ENCODE measurements at regions not wholly inside any gene's neighbourhood (a gene's known extent, or its start where the extent isn't known, plus 50 kb on each side); places are given as distances from the start of the nearest gene placed in this dataset.

DNA sequence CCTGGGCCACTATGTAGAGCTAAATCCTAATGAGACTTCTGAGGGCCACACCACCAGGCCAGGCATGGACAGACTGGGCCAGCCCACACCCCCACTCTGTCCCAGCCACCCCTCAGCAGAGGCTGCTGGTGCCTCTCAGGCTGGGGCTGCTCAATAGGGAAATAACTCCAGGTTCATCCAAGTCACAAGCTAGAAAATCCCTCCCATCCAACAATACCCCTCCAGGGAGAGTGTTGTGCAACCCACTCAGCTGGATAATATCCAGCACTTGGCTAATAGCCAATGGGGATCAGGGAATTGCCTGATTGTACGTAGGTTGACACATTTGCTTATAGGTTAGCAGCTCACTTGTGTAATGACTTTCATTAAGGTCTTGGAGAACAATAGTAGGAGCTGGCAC, 64.1 kb upstream of the WNT11 start:
- Histone ChIP-seq H3K4me3 (ENCODE audit: insufficient read depth, low read depth, low read length) (no peak overlapping the region), H3K36me3 (ENCODE audit: insufficient read depth, low read length) (no peaks in the 10 kb centered on the region), H3K9ac (ENCODE audit: low read length) (no peak overlapping the region), H4K20me1 (ENCODE audit: insufficient read depth, low read length) (no peaks in the 10 kb centered on the region), H3K27me3 (ENCODE audit: insufficient read depth, low read length) (peaks cover 6% of the 10 kb centered on the region), H3K9me3 (ENCODE audit: insufficient read depth, low read depth, low read length) (peaks cover 9% of the 10 kb centered on the region), H3K4me2 (ENCODE audit: low read length) (no peak overlapping the region), H3K27ac (ENCODE audit: low read depth, low read length) (no peak overlapping the region), H2AFZ (ENCODE audit: low read depth, low read length) (no peak overlapping the region), H3K4me1 (ENCODE audit: insufficient read depth, low read length) (peaks cover 12% of the 10 kb centered on the region), H3K79me2 (ENCODE audit: insufficient read depth, low read length) (no peaks in the 10 kb centered on the region)
- H3K4me1 Mint-ChIP-seq (ENCODE audit: low read depth, unreplicated experiment) = peaks cover 6% of the 10 kb centered on the region
- H3K9me3 Mint-ChIP-seq (ENCODE audit: unreplicated experiment) = peaks cover 12% of the 10 kb centered on the region
- peaks cover 21% of the 10 kb centered on the region for H3K27me3 Mint-ChIP-seq (ENCODE audit: low read depth, unreplicated experiment)
- H3K27ac Mint-ChIP-seq (ENCODE audit: unreplicated experiment) = no peak overlapping the region
- H3K4me3 Mint-ChIP-seq (ENCODE audit: unreplicated experiment) = no peak overlapping the region
- no peaks in the 10 kb centered on the region for H3K36me3 Mint-ChIP-seq (ENCODE audit: low read depth, unreplicated experiment)
- TF ChIP-seq, protein P1, sequence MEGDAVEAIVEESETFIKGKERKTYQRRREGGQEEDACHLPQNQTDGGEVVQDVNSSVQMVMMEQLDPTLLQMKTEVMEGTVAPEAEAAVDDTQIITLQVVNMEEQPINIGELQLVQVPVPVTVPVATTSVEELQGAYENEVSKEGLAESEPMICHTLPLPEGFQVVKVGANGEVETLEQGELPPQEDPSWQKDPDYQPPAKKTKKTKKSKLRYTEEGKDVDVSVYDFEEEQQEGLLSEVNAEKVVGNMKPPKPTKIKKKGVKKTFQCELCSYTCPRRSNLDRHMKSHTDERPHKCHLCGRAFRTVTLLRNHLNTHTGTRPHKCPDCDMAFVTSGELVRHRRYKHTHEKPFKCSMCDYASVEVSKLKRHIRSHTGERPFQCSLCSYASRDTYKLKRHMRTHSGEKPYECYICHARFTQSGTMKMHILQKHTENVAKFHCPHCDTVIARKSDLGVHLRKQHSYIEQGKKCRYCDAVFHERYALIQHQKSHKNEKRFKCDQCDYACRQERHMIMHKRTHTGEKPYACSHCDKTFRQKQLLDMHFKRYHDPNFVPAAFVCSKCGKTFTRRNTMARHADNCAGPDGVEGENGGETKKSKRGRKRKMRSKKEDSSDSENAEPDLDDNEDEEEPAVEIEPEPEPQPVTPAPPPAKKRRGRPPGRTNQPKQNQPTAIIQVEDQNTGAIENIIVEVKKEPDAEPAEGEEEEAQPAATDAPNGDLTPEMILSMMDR (IDR thresholded peaks at IDR 0.05; ENCODE audit: insufficient read depth, low read depth, low read length) = no peak
- no peak for TF ChIP-seq EZH2 (IDR thresholded peaks at IDR 0.05; ENCODE audit: insufficient read depth, low read length)
- DNase-seq (ENCODE audit: low read depth) = no peak
- no peak for FAIRE-seq

DNA sequence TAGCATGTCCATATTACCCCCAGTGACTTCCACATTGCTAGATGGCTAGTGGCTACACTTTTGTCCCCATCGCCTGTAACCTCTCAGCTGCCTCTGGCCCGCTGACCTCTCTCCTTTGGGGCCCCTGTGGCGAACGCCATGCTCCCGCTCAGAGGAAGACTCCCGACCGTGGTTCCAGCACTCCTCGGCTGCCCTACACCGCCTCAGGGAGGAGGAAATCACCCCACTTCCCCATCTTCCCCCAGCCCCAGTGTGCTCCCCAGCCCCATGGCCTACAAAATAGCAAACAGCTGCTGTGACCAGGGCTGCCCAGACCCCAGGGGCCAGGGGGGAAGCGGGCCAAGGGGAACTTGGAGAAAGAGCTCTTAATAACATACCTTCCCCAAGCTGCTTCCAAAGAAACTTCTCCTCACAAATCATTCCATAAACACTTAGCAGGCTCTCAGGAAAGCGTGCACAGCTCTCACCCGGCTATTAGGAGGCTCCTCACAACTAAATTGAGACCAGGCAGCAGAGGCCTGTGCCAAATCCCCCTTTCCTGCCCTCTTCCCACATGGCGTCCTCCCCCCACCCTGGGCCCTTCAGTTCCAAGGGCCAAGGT, 63.5 kb upstream of the WNT11 start:
- FAIRE-seq = no peak
- TF ChIP-seq EZH2 (IDR thresholded peaks at IDR 0.05; ENCODE audit: insufficient read depth, low read length) = no peak
- TF ChIP-seq, protein P1 (IDR thresholded peaks at IDR 0.05; ENCODE audit: insufficient read depth, low read depth, low read length) = no peak

DNA sequence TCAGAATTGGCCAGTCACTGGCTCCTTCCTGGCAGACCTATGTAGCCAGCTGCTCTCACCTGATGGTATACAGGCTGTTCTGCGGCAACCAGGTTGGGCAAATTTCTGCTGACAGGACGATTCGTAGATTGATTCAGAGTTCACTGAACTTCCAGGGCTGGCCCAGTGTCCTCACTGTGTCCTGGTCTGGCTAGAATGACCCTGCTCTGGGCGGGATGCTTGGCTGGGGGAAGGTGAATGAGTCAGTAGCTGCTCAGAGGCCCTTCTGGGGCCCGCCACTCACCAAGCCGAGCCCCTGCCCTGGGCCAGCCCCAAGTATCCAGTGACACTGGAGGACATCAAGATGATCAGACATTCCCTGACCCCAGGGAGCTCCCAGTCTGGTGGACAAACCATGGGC, 62.9 kb upstream of the WNT11 start:
- Histone ChIP-seq H3K4me2 (ENCODE audit: low read length) (no peak overlapping the region), H3K79me2 (ENCODE audit: insufficient read depth, low read length) (no peaks in the 10 kb centered on the region), H3K27ac (ENCODE audit: low read depth, low read length) (no peak overlapping the region), H2AFZ (ENCODE audit: low read depth, low read length) (no peak overlapping the region), H3K4me1 (ENCODE audit: insufficient read depth, low read length) (peaks cover 12% of the 10 kb centered on the region), H3K27me3 (ENCODE audit: insufficient read depth, low read length) (peaks cover 7% of the 10 kb centered on the region), H3K4me3 (ENCODE audit: insufficient read depth, low read depth, low read length) (no peak overlapping the region), H3K9me3 (ENCODE audit: insufficient read depth, low read depth, low read length) (peaks cover 5% of the 10 kb centered on the region), H3K9ac (ENCODE audit: low read length) (no peak overlapping the region), H4K20me1 (ENCODE audit: insufficient read depth, low read length) (no peaks in the 10 kb centered on the region), H3K36me3 (ENCODE audit: insufficient read depth, low read length) (no peaks in the 10 kb centered on the region)
- Mint-ChIP-seq H3K4me1 (ENCODE audit: low read depth, unreplicated experiment) (peaks cover 6% of the 10 kb centered on the region), H3K27ac (ENCODE audit: unreplicated experiment) (no peak overlapping the region), H3K36me3 (ENCODE audit: low read depth, unreplicated experiment) (no peaks in the 10 kb centered on the region), H3K27me3 (ENCODE audit: low read depth, unreplicated experiment) (peaks cover 14% of the 10 kb centered on the region), H3K4me3 (ENCODE audit: unreplicated experiment) (no peak overlapping the region), H3K9me3 (ENCODE audit: unreplicated experiment) (peaks cover 5% of the 10 kb centered on the region)
- FAIRE-seq (no peak), DNase-seq (ENCODE audit: low read depth) (no peak)
- no peak for TF ChIP-seq EZH2 (IDR thresholded peaks at IDR 0.05; ENCODE audit: insufficient read depth, low read length)
- TF ChIP-seq, protein P1 (IDR thresholded peaks at IDR 0.05; ENCODE audit: insufficient read depth, low read depth, low read length) = no peak

More for the DNA sequence above, 63.5 kb upstream of the WNT11 start:
- no peaks in the 10 kb centered on the region for H3K36me3 ChIP-seq (ENCODE audit: insufficient read depth, low read length)
- no peak overlapping the region for H3K4me2 ChIP-seq (ENCODE audit: low read length)
- H3K4me3 ChIP-seq (ENCODE audit: insufficient read depth, low read depth, low read length) = no peak overlapping the region
- Mint-ChIP-seq H3K4me1 (ENCODE audit: low read depth, unreplicated experiment) (peaks cover 6% of the 10 kb centered on the region), H3K27ac (ENCODE audit: unreplicated experiment) (no peak overlapping the region), H3K36me3 (ENCODE audit: low read depth, unreplicated experiment) (no peaks in the 10 kb centered on the region), H3K9me3 (ENCODE audit: unreplicated experiment) (peaks cover 8% of the 10 kb centered on the region), H3K27me3 (ENCODE audit: low read depth, unreplicated experiment) (peaks cover 19% of the 10 kb centered on the region), H3K4me3 (ENCODE audit: unreplicated experiment) (no peak overlapping the region)
- peaks cover 6% of the 10 kb centered on the region for H3K9me3 ChIP-seq (ENCODE audit: insufficient read depth, low read depth, low read length)
- peaks cover 12% of the 10 kb centered on the region for H3K4me1 ChIP-seq (ENCODE audit: insufficient read depth, low read length)
- H3K27me3 ChIP-seq (ENCODE audit: insufficient read depth, low read length) = peaks cover 10% of the 10 kb centered on the region
- H3K9ac ChIP-seq (ENCODE audit: low read length) = no peak overlapping the region
- H3K27ac ChIP-seq (ENCODE audit: low read depth, low read length) = no peak overlapping the region
- no peaks in the 10 kb centered on the region for H4K20me1 ChIP-seq (ENCODE audit: insufficient read depth, low read length)
- no peaks in the 10 kb centered on the region for H3K79me2 ChIP-seq (ENCODE audit: insufficient read depth, low read length)
- DNase-seq (ENCODE audit: low read depth) = no peak
- H2AFZ ChIP-seq (ENCODE audit: low read depth, low read length) = no peak overlapping the region
